GM20000 (cell line): ENCODE measurements at regions not wholly inside any gene's neighbourhood (a gene's known extent, or its start where the extent isn't known, plus 50 kb on each side); places are given as distances from the start of the nearest gene placed in this dataset.

Experiments used
- DNase-seq: peaks from one replicate; pipeline ENCODE4 v3.0.0; 2012; ENCODE audit warnings: low spot score
- TF ChIP-seq, protein P1 (sequence below): IDR thresholded peaks from 2 replicates; pipeline ENCODE4 v1.5.1; 2012; ENCODE audit warnings: mild to moderate bottlenecking, control low read depth; ENCODE audit errors: extremely low read depth, missing control alignments

DNA sequence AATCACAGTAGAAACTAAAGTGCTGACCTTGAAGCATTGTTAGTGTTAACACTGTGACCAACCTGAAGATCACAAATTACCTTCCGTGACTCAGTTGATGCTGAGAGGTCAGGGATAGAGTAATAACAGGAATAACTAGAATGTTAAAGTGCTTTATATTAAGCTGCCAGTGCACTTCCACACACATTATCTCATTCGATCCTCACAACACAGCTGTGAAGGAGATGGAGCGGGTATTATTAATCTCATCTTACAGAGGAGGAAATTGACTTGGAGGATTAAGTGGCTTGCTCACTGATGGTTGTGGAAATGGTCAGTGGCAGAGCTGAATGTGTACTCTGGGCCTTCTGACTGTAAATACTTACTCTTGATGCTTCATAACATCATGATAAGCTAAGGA is 252.5 kb upstream of the DMRT1 start:
- TF ChIP-seq, protein P1, sequence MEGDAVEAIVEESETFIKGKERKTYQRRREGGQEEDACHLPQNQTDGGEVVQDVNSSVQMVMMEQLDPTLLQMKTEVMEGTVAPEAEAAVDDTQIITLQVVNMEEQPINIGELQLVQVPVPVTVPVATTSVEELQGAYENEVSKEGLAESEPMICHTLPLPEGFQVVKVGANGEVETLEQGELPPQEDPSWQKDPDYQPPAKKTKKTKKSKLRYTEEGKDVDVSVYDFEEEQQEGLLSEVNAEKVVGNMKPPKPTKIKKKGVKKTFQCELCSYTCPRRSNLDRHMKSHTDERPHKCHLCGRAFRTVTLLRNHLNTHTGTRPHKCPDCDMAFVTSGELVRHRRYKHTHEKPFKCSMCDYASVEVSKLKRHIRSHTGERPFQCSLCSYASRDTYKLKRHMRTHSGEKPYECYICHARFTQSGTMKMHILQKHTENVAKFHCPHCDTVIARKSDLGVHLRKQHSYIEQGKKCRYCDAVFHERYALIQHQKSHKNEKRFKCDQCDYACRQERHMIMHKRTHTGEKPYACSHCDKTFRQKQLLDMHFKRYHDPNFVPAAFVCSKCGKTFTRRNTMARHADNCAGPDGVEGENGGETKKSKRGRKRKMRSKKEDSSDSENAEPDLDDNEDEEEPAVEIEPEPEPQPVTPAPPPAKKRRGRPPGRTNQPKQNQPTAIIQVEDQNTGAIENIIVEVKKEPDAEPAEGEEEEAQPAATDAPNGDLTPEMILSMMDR, result no peak
- DNase-seq, result no peak

DNA sequence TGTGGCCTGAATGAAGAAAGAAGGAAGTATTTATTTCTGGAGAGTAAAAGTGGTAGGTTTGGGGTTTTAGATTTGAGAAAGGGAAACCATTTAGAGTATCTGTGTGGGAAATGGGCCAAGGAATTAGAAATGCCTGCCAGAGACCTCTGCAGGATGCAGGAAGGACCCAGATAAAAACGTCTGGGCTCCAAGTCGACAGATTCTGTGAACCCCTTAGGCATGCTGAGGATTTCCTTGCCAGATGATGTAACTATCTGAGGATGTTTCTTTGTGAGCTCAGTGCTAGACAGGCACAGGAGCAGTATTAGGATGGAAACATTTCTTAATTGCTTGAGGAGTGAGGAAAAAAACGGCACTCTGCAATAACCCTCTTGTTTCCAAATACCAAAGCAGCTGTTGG is 251.8 kb upstream of the DMRT1 start:
- no peak for DNase-seq
- TF ChIP-seq, protein P1, result no peak

DNA sequence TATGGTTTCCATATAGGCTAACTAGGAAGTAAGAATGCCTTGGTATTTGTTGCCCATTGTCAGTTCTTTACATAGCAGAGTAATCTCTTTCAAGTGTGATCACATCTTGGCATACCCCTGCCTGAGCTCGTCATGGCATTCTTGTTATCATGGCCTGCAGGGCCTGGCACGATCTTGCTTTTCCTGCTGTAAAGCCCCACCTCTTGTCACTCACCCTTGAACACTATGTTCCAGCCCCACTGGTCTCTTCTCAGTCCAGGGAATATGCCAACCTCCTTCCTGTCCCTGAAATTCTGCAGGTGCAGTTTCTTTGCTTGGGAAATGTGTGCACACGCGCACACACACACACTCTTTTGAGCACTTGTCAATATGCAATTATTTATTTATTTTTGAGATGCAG is 250.2 kb upstream of the DMRT1 start:
- no peak for DNase-seq

DNA sequence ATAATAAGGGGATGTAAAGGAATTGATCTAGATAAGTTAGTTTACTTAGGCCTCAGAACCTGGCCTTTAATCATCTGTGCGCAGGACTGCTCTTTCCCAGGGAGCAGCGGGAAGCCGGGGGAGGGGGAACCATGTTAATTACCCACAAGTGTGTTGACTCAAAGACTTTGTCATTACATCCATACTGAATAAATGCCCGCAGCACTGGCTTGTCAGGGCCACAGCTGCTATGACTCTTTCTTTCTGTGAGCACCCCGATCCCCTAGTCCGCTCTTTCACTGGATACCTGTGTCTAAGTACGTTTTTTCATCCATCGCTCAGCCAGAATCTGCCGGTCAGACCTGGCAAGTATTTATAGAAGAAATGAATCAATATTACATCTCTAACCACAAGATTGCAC is 249.3 kb upstream of the DMRT1 start:
- TF ChIP-seq, protein P1, result no peak
- no peak for DNase-seq

More for the DNA sequence above, 250.2 kb upstream of the DMRT1 start:
- TF ChIP-seq, protein P1, result no peak

DNA sequence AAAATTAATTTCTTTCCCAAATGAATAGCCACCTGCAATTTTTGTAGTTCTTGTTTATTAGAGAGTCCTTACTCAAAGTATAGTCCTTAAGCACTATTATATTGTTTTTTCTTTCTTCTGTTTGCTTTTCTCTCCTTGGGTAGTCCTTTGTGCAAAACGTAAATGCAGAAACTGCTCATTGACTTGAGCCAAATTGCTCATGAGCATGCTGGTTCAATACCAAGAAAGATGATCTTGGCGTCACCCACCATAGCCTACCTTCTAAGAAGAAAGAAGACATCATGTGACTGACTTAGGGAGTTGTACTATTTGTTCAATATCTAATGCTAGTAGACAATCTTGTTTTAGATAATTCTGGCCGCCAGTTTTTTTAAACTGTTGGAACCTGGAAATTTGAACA is 248.8 kb upstream of the DMRT1 start:
- TF ChIP-seq, protein P1, result no peak
- no peak for DNase-seq

DNA sequence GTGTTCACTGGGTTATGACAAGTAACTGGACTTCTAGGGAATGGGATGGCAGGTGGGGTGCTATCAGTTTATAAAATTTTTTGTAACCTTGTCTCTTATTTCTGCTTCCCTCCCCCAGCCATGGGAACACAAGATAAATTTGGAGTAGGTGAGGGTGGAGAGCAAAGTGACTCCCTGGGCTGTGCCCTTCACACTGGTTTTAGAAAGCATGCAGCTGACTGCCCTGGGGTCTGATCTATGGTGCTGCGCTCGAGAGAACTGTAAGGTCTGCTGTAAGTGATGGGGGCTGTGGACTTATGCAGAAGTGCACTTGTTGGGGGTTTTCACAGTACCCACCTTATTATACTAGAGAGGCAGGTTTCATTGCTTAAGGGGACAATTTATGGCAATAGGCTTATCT is 247.7 kb upstream of the DMRT1 start:
- TF ChIP-seq, protein P1, result no peak
- no peak for DNase-seq

DNA sequence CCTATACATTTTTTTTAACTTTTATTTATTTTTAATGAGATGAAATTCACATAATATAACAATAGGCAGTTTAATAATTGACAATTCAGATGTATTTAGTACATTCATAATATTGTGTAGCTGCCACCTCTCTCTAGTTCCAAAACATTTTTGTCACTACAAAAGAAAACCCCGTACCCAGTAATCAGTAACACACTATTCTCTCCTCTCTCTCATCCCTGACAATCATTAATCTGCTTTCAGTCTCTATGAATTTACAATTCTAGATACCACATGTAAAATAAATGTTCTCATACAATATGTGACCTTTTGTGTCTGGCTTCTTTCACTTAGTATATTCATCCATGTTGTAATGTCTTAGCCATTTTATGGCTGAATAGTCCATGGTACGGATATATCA is 244.8 kb upstream of the DMRT1 start:
- TF ChIP-seq, protein P1, result no peak
- DNase-seq, result no peak
